ENCODE measurements at regions not wholly inside any gene's neighbourhood (a gene's known extent, or its start where the extent isn't known, plus 50 kb on each side); places are given as distances from the start of the nearest gene placed in this dataset.

DNA sequence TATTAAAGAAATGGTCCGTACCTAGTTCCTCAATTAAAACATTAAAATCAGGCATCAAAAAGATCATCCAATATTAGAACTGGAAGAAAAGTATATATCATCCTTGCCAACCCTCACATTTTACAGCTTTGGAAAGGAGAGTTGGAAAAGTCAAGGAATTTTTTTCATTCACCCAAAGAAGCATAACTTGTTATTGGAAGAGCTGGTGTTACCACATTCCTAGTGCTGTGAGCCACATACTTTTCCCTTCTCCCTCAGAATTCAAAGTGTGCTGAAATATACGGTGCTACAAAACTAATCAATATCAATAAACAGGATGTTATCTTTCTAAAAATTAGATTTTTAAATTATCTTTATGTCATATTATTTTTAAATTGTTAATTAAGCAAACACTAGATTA is 202.1 kb upstream of the FAT3 start:
- H3K36me3 ChIP-seq (replicated peaks in 1 of 2; ENCODE audit: control insufficient read depth in 1 of 2, insufficient read depth in 2 of 2, low read length in 1 of 2): no peaks in the 10 kb centered on the region
- 95% methylated on average over 2 of the region's 2 CpGs for WGBS (ENCODE audit: low lambda C conversion rate)
- POLR2A ChIA-PET: no interaction called here
- no peak overlapping the region for H3K4me2 ChIP-seq
- CTCF ChIA-PET: interaction anchor here (2.2 kb wide), 1 partner anchor 12 kb away, joined by 7 read pairs; no protein-coding TSS in a partner anchor
- no peaks in the 10 kb centered on the region for H4K20me1 ChIP-seq (ENCODE audit: insufficient read depth)
- H3K27me3 ChIP-seq (ENCODE audit: insufficient read depth): no peaks in the 10 kb centered on the region
- no peak overlapping the region for H2AFZ ChIP-seq (ENCODE audit: low read depth)
- no peaks in the 10 kb centered on the region for H3K79me2 ChIP-seq (ENCODE audit: insufficient read depth)
- no peak overlapping the region for H3K9ac ChIP-seq
- H3F3A ChIP-seq (replicated peaks; ENCODE audit: insufficient read depth): no peaks in the 10 kb centered on the region
- H3K9me2 ChIP-seq: no peaks in the 10 kb centered on the region
- no peaks in the 10 kb centered on the region for H3K4me1 ChIP-seq (ENCODE audit: control insufficient read depth in 1 of 2, insufficient read depth in 2 of 2, low read depth in 1 of 2, low read length in 1 of 2)
- H3K27ac ChIP-seq (ENCODE audit: low read depth in 2 of 2, low read length in 1 of 2): no peak overlapping the region
- DNase-seq: no peak
- no peak overlapping the region for H3K4me3 ChIP-seq (ENCODE audit: low read depth in 2 of 2, low read length in 1 of 2)
- TF ChIP-seq RCOR1 (IDR thresholded peaks at IDR 0.05; ENCODE audit: low read length): no peak
- no peak for TF ChIP-seq FOSL2 (IDR thresholded peaks at IDR 0.05; ENCODE audit: borderline replicate concordance, low read depth)
- TF ChIP-seq SIN3A (IDR thresholded peaks at IDR 0.05; ENCODE audit: borderline replicate concordance, low read depth, low read length): no peak
- no peak for TF ChIP-seq RFX5 (IDR thresholded peaks at IDR 0.05; ENCODE audit: low read length)
- TF ChIP-seq, protein P1, sequence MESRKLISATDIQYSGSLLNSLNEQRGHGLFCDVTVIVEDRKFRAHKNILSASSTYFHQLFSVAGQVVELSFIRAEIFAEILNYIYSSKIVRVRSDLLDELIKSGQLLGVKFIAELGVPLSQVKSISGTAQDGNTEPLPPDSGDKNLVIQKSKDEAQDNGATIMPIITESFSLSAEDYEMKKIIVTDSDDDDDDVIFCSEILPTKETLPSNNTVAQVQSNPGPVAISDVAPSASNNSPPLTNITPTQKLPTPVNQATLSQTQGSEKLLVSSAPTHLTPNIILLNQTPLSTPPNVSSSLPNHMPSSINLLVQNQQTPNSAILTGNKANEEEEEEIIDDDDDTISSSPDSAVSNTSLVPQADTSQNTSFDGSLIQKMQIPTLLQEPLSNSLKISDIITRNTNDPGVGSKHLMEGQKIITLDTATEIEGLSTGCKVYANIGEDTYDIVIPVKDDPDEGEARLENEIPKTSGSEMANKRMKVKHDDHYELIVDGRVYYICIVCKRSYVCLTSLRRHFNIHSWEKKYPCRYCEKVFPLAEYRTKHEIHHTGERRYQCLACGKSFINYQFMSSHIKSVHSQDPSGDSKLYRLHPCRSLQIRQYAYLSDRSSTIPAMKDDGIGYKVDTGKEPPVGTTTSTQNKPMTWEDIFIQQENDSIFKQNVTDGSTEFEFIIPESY (IDR thresholded peaks at IDR 0.05; ENCODE audit: borderline replicate concordance, low read depth): no peak
- TF ChIP-seq, protein P2, sequence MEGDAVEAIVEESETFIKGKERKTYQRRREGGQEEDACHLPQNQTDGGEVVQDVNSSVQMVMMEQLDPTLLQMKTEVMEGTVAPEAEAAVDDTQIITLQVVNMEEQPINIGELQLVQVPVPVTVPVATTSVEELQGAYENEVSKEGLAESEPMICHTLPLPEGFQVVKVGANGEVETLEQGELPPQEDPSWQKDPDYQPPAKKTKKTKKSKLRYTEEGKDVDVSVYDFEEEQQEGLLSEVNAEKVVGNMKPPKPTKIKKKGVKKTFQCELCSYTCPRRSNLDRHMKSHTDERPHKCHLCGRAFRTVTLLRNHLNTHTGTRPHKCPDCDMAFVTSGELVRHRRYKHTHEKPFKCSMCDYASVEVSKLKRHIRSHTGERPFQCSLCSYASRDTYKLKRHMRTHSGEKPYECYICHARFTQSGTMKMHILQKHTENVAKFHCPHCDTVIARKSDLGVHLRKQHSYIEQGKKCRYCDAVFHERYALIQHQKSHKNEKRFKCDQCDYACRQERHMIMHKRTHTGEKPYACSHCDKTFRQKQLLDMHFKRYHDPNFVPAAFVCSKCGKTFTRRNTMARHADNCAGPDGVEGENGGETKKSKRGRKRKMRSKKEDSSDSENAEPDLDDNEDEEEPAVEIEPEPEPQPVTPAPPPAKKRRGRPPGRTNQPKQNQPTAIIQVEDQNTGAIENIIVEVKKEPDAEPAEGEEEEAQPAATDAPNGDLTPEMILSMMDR (IDR thresholded peaks at IDR 0.05): no peak
- no peak for TF ChIP-seq ELF1 (IDR thresholded peaks at IDR 0.05)
- no peak for TF ChIP-seq EP300 (IDR thresholded peaks at IDR 0.05; ENCODE audit: borderline replicate concordance in 1 of 2, low read depth in 1 of 2, low read length in 1 of 2)
- TF ChIP-seq FOXJ3 (CRISPR knock-in tag; IDR thresholded peaks at IDR 0.05): no peak
- no peak for TF ChIP-seq NFIC (IDR thresholded peaks at IDR 0.05; ENCODE audit: borderline replicate concordance)
- TF ChIP-seq TCF12 (IDR thresholded peaks at IDR 0.05): no peak
- no peak for TF ChIP-seq MEF2A (IDR thresholded peaks at IDR 0.05; ENCODE audit: borderline replicate concordance, low read depth)
- H3K9me3 ChIP-seq: no peaks in the 10 kb centered on the region

DNA sequence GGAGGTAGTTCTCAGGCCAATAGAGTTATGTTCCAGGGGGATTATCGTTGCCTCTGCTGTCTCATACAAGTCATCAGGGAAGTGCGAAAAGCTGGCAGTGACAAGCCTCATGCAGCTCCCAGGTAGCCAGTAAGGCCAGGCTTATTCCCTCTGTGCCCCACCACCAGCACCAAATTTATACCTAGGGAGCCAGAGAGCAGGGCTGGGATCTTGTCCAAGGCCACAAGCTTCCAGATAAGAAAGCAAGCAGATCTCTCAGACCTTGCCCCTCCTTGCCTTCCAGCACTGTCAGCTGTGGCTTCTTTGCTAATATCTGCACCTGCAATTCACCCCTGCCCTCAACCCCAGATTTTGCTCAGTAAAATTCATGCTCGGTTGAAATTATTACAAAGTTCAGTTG is 206.3 kb upstream of the FAT3 start:
- no peaks in the 10 kb centered on the region for H4K20me1 ChIP-seq (ENCODE audit: insufficient read depth)
- WGBS (ENCODE audit: low lambda C conversion rate): 53% methylated on average over 3 of the region's 3 CpGs
- no peak for TF ChIP-seq SIN3A (IDR thresholded peaks at IDR 0.05; ENCODE audit: borderline replicate concordance, low read depth, low read length)
- no peak for TF ChIP-seq RXRA (IDR thresholded peaks at IDR 0.05; ENCODE audit: borderline replicate concordance, low read depth)
- TF ChIP-seq FOXM1 (IDR thresholded peaks at IDR 0.05; ENCODE audit: low read depth): no peak
- TF ChIP-seq CHD2 (IDR thresholded peaks at IDR 0.05; ENCODE audit: low read length, partially characterized antibody): no peak
- no peak for TF ChIP-seq YY1 (IDR thresholded peaks at IDR 0.05; ENCODE audit: low read depth)
- TF ChIP-seq POLR2AphosphoS5 (IDR thresholded peaks at IDR 0.05; ENCODE audit: low read depth, low read length): no peak
- no peak for TF ChIP-seq FOXJ3 (CRISPR knock-in tag; IDR thresholded peaks at IDR 0.05)
- TF ChIP-seq IRF3 (IDR thresholded peaks at IDR 0.05; ENCODE audit: low read depth, low read length): no peak
- no peak for TF ChIP-seq GABPA (IDR thresholded peaks at IDR 0.05; ENCODE audit: low read depth)
- TF ChIP-seq NRF1 (IDR thresholded peaks at IDR 0.05; ENCODE audit: low read depth, low read length): no peak
- TF ChIP-seq RFX5 (IDR thresholded peaks at IDR 0.05; ENCODE audit: low read length): no peak
- TF ChIP-seq SMC3 (IDR thresholded peaks at IDR 0.05; ENCODE audit: low read depth, low read length): no peak
- no peak for TF ChIP-seq JUND (IDR thresholded peaks at IDR 0.05)
- H3K27me3 ChIP-seq (ENCODE audit: insufficient read depth): no peaks in the 10 kb centered on the region
- no peaks in the 10 kb centered on the region for H3K36me3 ChIP-seq (replicated peaks in 1 of 2; ENCODE audit: control insufficient read depth in 1 of 2, insufficient read depth in 2 of 2, low read length in 1 of 2)
- H3F3A ChIP-seq (replicated peaks; ENCODE audit: insufficient read depth): no peaks in the 10 kb centered on the region
- ChIA-PET CTCF (no interaction called here), POLR2A (no interaction called here)
- H3K9me3 ChIP-seq: 0 out of 2 replicates have a peak, but pooled peaks cover 6% of the 10 kb centered on the region
- no peaks in the 10 kb centered on the region for H3K79me2 ChIP-seq (ENCODE audit: insufficient read depth)
- no peak for DNase-seq
- no peaks in the 10 kb centered on the region for H3K9me2 ChIP-seq
- H3K4me1 ChIP-seq (ENCODE audit: control insufficient read depth in 1 of 2, insufficient read depth in 2 of 2, low read depth in 1 of 2, low read length in 1 of 2): no peaks in the 10 kb centered on the region
- no peak overlapping the region for H3K27ac ChIP-seq (ENCODE audit: low read depth in 2 of 2, low read length in 1 of 2)
- no peak overlapping the region for H2AFZ ChIP-seq (ENCODE audit: low read depth)
- H3K4me2 ChIP-seq: no peak overlapping the region
- no peak overlapping the region for H3K4me3 ChIP-seq (ENCODE audit: low read depth in 2 of 2, low read length in 1 of 2)
- no peak overlapping the region for H3K9ac ChIP-seq

Data from SK-N-SH (cell line).